ENCODE measurements at regions not wholly inside any gene's neighbourhood (a gene's known extent, or its start where the extent isn't known, plus 50 kb on each side); places are given as distances from the start of the nearest gene placed in this dataset.

DNA sequence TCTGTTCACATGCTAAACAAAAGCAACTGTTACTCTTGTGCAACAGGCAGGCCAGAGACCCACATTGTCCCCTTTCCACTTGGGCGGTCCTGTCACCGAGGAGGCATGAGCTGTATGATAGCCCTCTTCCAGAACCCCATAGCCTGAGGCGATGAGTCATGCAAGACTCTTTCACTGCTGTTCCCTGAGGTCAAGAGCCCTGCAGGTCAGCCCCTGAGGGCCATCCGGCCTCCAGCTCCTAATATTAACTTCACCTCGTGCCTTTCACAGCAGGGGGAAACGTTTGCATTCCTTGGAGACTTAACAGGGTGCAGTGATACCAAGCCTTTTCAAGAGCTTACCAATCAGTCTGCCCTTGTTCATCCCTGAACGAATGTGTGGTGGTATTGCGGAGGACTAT lies 253.3 kb upstream of the ECI2 start:
- no peaks in the 10 kb centered on the region for H3K4me1 ChIP-seq (ENCODE audit: control insufficient read depth, insufficient read depth, low read length)
- DNase-seq (no peak), ATAC-seq (no peak)
- Mint-ChIP-seq H3K27me3 (ENCODE audit: low read depth in 2 of 2) (peaks cover 5 to 12% of the 10 kb centered on the region in 2 donors), H3K4me3 (no peak overlapping the region), H3K36me3 (peaks cover 7% of the 10 kb centered on the region), H3K4me1 (no peaks in the 10 kb centered on the region), H3K27ac (no peak overlapping the region), H3K9me3 (peaks cover 3 to 9% of the 10 kb centered on the region in 2 donors)
- H3K27me3 ChIP-seq (ENCODE audit: control insufficient read depth, insufficient read depth, low read length) = peaks cover 2% of the 10 kb centered on the region
- H3K27ac ChIP-seq (ENCODE audit: low read length) = no peak overlapping the region
- TF ChIP-seq, protein P1, sequence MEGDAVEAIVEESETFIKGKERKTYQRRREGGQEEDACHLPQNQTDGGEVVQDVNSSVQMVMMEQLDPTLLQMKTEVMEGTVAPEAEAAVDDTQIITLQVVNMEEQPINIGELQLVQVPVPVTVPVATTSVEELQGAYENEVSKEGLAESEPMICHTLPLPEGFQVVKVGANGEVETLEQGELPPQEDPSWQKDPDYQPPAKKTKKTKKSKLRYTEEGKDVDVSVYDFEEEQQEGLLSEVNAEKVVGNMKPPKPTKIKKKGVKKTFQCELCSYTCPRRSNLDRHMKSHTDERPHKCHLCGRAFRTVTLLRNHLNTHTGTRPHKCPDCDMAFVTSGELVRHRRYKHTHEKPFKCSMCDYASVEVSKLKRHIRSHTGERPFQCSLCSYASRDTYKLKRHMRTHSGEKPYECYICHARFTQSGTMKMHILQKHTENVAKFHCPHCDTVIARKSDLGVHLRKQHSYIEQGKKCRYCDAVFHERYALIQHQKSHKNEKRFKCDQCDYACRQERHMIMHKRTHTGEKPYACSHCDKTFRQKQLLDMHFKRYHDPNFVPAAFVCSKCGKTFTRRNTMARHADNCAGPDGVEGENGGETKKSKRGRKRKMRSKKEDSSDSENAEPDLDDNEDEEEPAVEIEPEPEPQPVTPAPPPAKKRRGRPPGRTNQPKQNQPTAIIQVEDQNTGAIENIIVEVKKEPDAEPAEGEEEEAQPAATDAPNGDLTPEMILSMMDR (IDR thresholded peaks at IDR 0.05) = no peak
- no peaks in the 10 kb centered on the region for H3K36me3 ChIP-seq (ENCODE audit: control insufficient read depth, insufficient read depth, low read length)
- peaks cover 10% of the 10 kb centered on the region for H3K9me3 ChIP-seq (ENCODE audit: control insufficient read depth, insufficient read depth, low read length)
- intact Hi-C loops (cut with micrococcal nuclease) = no loop called here
- H3K4me3 ChIP-seq (ENCODE audit: low read length) = no peak overlapping the region
- 89% methylated on average over 8 of the region's 8 CpGs for WGBS (ENCODE audit: insufficient coverage)

DNA sequence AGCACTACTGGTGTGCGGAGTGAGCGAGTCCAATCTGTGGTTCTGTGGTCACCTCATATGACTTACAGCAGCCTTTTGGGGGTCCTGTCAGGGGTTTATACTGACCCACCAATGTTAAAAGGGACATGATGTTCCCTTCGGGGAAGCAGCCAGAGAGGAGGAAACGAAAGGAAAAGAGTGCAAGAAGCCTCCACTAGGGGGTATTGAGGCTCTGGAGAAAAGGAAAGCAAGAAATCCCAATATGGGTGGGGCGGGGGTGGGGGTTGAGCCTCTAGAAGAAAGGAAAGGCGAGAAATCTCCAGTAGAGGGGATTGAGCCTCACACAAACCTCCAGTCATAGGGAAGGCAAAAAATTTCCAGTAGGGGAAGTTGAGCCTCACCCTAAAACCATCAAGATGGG lies 249.3 kb upstream of the ECI2 start:
- H3K27me3 Mint-ChIP-seq (ENCODE audit: low read depth in 2 of 2) = peaks cover 11 to 35% of the 10 kb centered on the region in 2 donors
- H3K9me3 Mint-ChIP-seq = peaks cover 5 to 11% of the 10 kb centered on the region in 2 donors
- no peaks in the 10 kb centered on the region for H3K36me3 ChIP-seq (ENCODE audit: control insufficient read depth, insufficient read depth, low read length)
- H3K9me3 ChIP-seq (ENCODE audit: control insufficient read depth, insufficient read depth, low read length) = peaks cover 19% of the 10 kb centered on the region
- H3K27ac Mint-ChIP-seq = no peak overlapping the region
- no peak overlapping the region for H3K4me3 ChIP-seq (ENCODE audit: low read length)
- intact Hi-C loops (cut with micrococcal nuclease) = no loop called here
- H3K27ac ChIP-seq (ENCODE audit: low read length) = no peak overlapping the region
- H3K4me3 Mint-ChIP-seq = no peak overlapping the region
- no peaks in the 10 kb centered on the region for H3K4me1 Mint-ChIP-seq
- ATAC-seq = no peak
- H3K4me1 ChIP-seq (ENCODE audit: control insufficient read depth, insufficient read depth, low read length) = no peaks in the 10 kb centered on the region
- no peak for DNase-seq
- TF ChIP-seq, protein P1 (IDR thresholded peaks at IDR 0.05) = no peak
- H3K27me3 ChIP-seq (ENCODE audit: control insufficient read depth, insufficient read depth, low read length) = peaks cover 2% of the 10 kb centered on the region
- peaks cover 23% of the 10 kb centered on the region for H3K36me3 Mint-ChIP-seq
- 91% methylated on average over 6 of the region's 6 CpGs for WGBS (ENCODE audit: insufficient coverage)

DNA sequence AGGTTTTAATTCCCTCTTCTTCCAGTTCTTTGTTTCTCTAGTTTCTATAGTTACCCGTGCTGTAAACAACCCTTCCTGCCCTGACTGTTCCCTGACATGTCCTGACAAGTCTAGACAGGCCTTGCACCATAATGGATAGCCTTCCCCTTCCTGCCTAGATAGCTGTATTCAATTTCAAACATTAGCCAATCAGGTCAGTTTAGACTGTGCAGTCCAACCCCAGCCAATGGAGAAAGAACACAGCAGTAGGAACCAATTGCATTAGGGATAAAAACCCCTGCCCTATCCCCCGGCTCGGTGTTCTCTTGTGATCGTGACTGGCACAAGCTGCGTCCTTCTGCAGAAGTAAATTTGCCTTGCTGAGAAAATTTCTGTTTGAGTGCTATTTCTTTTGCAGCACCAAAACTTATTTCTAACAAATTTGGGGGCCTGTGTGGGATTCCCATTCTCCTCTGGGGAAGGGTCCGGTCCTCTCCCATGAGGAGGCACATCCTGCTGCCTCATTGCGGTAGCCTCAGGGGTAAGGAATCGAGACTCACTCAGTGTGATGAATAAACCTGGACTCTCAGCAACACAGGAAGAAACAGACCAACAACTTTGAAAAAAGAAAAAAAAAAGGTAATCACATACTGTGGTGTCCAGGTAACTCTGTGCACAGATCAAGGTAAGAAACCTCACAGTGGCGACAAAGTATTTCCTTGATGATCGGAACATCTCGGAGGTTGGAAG lies 248.7 kb upstream of the ECI2 start:
- Histone ChIP-seq H3K4me3 (ENCODE audit: low read length) (no peak overlapping the region), H3K36me3 (ENCODE audit: control insufficient read depth, insufficient read depth, low read length) (no peaks in the 10 kb centered on the region), H3K27ac (ENCODE audit: low read length) (no peak overlapping the region), H3K4me1 (ENCODE audit: control insufficient read depth, insufficient read depth, low read length) (no peaks in the 10 kb centered on the region), H3K27me3 (ENCODE audit: control insufficient read depth, insufficient read depth, low read length) (no peaks in the 10 kb centered on the region), H3K9me3 (ENCODE audit: control insufficient read depth, insufficient read depth, low read length) (peaks cover 19% of the 10 kb centered on the region)
- 91% methylated on average over 11 of the region's 11 CpGs for WGBS (ENCODE audit: insufficient coverage)
- DNase-seq = no peak
- intact Hi-C loops (cut with micrococcal nuclease) = no loop called here
- TF ChIP-seq, protein P1 (IDR thresholded peaks at IDR 0.05) = no peak
- peaks cover 23% of the 10 kb centered on the region for H3K36me3 Mint-ChIP-seq
- no peak for ATAC-seq
- H3K27ac Mint-ChIP-seq = no peak overlapping the region
- peaks cover 5 to 11% of the 10 kb centered on the region in 2 donors for H3K9me3 Mint-ChIP-seq
- H3K4me1 Mint-ChIP-seq = no peaks in the 10 kb centered on the region
- H3K27me3 Mint-ChIP-seq (ENCODE audit: low read depth in 2 of 2) = peaks cover 12 to 38% of the 10 kb centered on the region in 2 donors
- no peak overlapping the region for H3K4me3 Mint-ChIP-seq

DNA sequence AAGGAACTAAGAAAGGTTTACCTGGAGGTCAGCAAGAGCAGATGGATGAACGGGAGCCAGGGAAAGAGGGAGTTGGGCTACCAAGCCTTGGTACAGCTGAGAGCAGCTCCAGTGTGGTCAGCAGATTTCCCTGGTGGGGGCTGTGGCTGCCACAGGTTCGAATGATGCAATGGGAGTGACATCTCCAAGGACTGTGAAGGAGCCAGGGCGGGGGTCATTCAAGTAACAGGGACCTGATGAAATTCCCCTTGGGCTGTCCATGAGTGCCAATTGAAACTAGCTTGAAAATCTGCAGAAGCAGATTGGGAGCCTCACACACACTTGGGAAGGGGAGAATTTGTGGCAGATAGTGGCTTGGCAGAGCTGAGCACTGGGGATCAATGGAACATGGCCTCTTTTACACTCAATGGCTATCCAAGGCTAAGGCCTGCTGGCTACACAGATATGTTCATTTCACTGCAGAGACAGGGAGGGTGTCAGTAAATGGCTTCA lies 247.0 kb upstream of the ECI2 start:
- Mint-ChIP-seq H3K36me3 (peaks cover 23% of the 10 kb centered on the region), H3K27me3 (ENCODE audit: low read depth in 2 of 2) (peaks cover 16 to 39% of the 10 kb centered on the region in 2 donors), H3K4me3 (no peak overlapping the region), H3K9me3 (peaks cover 5 to 11% of the 10 kb centered on the region in 2 donors), H3K4me1 (no peaks in the 10 kb centered on the region), H3K27ac (no peak overlapping the region)
- TF ChIP-seq, protein P1 (IDR thresholded peaks at IDR 0.05) = no peak
- peaks cover 19% of the 10 kb centered on the region for H3K9me3 ChIP-seq (ENCODE audit: control insufficient read depth, insufficient read depth, low read length)
- H3K4me1 ChIP-seq (ENCODE audit: control insufficient read depth, insufficient read depth, low read length) = no peaks in the 10 kb centered on the region
- H3K27ac ChIP-seq (ENCODE audit: low read length) = no peak overlapping the region
- DNase-seq (no peak), ATAC-seq (no peak)
- H3K36me3 ChIP-seq (ENCODE audit: control insufficient read depth, insufficient read depth, low read length) = no peaks in the 10 kb centered on the region
- no peaks in the 10 kb centered on the region for H3K27me3 ChIP-seq (ENCODE audit: control insufficient read depth, insufficient read depth, low read length)
- no peak overlapping the region for H3K4me3 ChIP-seq (ENCODE audit: low read length)
- WGBS (ENCODE audit: insufficient coverage) = 80% methylated on average over 3 of the region's 3 CpGs
- intact Hi-C loops (cut with micrococcal nuclease) = no loop called here
